ENCODE measurements at regions not wholly inside any gene's neighbourhood (a gene's known extent, or its start where the extent isn't known, plus 50 kb on each side); places are given as distances from the start of the nearest gene placed in this dataset.

DNA sequence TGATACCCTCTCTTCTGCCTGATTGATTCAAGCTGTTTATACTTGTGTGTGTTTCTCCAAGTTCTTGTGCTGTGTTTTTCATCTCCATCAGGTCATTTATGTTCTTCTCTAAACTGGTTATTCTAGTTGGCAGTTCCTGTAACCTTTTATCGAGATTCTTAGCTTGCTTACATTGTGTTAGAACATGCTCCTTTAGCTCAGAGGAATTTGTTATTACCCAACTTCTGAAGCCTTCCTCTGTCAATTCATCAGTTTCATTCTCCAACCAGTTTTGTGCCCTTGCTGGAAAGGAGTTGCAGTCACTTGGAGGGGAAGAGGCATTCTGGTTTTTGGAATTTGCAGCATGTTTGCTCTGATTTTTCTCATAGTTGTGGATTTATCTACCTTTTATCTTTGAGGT lies 126.2 kb upstream of the FTMT start:
- ATAC-seq (no peak), DNase-seq (no peak)
- intact Hi-C loops (cut with DNase I, micrococcal nuclease): no loop called here

DNA sequence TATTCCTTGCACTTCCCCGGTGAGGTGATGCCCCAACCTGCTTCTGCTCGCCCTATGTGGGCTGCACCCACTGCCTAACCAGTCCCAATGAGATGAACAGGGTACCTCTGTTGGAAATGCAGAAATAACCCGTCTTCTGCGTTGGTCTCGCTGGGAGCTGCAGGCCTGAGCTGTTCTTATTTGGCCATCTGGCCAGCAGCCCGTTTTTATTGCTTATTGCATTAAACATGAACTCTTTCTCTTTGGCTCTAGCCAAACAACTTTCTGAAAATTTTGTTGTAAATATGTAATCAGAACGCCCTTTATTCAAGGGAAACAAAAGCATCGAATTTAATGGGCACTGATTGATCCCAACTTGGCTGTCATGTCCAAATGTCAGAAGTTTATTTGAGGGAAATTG lies 124.7 kb upstream of the FTMT start:
- no peak for DNase-seq

DNA sequence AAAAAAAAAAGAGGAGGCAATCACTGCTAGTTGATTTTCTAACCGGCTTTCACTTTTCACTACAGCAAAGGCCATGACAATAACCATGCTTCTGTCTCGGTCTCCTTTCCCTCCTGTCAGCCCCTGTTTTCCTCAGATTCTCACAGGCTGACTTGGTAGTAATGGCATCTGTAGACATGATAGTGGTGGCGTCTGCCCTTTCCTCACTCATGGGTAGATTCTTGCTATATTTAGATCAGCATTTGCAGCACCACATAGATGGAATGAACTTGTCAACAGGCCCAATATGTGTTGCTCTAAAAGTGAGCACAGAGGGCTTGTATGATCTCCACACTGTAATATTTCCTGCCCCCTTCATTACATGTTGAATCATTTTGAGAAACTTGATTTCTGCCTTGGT lies 120.3 kb upstream of the FTMT start:
- ATAC-seq (no peak), DNase-seq (no peak)
- intact Hi-C loops (cut with DNase I, micrococcal nuclease): no loop called here

More for the DNA sequence above, 124.7 kb upstream of the FTMT start:
- no peak for ATAC-seq
- intact Hi-C loops (cut with DNase I, micrococcal nuclease): no loop called here

GRCh38 chr5:121735618-121736017 lies 116.1 kb upstream of the FTMT start:
- intact Hi-C loops (cut with DNase I, micrococcal nuclease): no loop called here
- ATAC-seq: peak; percentile 28
- no peak for DNase-seq

DNA sequence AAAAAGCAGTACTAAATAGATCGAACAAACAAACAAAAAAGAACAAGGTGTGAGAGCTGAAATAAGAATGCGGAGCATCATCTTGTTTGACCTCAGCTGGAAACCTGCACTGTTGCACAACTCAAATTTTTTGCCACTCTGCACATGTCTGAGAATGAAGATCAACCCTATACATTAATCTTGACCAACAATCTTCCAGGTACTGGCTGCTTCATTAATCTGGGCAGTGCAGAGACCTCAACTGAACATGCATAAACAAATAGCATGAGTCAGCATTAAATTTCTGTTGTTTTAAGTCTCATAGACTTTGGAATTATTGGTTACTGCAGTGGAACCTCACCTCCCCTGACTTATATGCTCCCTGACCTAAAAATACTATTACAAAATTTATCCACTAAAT lies 114.6 kb upstream of the FTMT start:
- ATAC-seq (no peak), DNase-seq (no peak)
- intact Hi-C loops (cut with DNase I, micrococcal nuclease): no loop called here

DNA sequence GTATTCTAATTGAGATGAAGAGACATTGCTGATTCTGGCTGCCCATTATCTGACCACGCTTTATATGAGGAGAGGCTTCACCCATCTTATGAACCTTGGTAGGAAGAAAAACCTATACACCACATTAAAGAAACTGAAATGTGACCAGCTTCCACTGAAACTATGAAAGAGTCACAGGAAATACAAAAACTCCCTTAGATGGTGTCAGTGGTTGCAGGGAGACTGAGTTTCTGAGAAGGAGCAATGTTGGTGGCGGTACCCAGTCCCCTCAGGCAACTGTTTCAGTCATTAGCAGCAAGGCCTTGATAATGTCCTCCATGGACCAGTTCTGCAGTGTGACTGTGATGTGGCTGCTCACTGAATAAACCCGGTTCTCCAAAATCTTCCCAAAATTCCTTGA lies 110.5 kb upstream of the FTMT start:
- DNase-seq: no peak
- intact Hi-C loops (cut with DNase I, micrococcal nuclease): no loop called here
- ATAC-seq: no peak

DNA sequence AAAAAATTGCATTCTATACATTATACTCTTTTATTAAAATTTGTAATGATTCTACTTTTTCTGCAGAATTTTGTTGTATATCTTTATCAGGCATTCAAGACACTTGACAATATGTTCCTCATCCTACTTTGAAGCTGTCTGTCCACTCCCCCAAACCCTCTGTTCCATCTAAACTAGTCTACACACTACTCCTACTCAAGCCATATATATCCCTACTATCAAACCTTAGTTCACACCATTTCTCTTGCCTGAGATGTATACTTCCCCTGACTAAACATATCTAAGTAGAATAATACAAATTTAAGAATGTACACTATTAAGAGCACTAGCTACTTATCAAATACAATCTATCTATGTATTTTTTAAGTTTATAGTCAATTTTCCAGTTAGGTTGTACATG lies 107.1 kb upstream of the FTMT start:
- no peak for DNase-seq
- no peak for ATAC-seq
- intact Hi-C loops (cut with DNase I, micrococcal nuclease): no loop called here

- ATAC-seq: no peak
- DNase-seq: no peak
- intact Hi-C loops (cut with DNase I, micrococcal nuclease): no loop called here
These were observed 106.3 kb upstream of the FTMT start for GRCh38 chr5:121745407-121745806.

DNA sequence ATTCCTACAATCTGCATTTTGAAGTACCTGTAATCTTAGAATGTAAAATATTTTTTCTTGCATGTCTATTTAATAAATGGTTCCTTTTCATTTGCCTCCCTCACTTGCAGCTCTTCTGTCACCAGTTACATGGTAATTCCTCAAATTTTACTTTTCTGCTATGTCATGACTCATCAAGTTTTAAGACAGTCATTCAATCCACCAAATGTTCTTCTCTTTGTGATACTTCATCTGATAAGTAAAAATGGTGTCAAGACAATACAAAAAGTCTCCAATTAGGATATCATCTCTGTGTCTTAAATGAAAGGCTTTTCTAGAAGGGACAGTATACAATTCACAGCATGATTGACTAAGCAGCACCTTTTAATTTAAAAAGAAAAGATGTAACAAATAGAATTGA lies 104.9 kb upstream of the FTMT start:
- intact Hi-C loops (cut with DNase I, micrococcal nuclease): no loop called here
- DNase-seq (no peak), ATAC-seq (no peak)

DNA sequence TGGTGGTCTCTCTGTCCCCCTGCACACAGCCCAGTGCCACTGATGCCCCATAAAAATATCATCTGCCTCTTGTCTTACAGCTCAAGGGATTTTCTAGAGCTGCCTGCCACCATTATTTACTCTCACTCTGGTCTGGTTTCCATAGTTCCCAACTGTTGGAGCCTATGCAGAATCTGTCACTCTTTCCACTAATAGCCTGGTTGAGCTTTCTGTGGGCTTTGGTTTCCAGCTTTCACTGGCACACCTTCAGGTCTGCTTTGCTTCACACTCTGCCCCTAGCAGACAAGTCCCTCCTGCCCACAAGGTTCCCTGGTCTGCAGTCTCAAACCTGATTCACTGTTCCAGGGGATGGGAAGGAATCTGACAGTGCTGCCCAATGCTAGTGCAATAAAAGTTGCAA lies 103.0 kb upstream of the FTMT start:
- intact Hi-C loops (cut with DNase I, micrococcal nuclease): no loop called here
- ATAC-seq (no peak), DNase-seq (no peak)

- no peak for DNase-seq
- no peak for ATAC-seq
These were observed 99.5 kb upstream of the FTMT start for GRCh38 chr5:121752149-121752548.

DNA sequence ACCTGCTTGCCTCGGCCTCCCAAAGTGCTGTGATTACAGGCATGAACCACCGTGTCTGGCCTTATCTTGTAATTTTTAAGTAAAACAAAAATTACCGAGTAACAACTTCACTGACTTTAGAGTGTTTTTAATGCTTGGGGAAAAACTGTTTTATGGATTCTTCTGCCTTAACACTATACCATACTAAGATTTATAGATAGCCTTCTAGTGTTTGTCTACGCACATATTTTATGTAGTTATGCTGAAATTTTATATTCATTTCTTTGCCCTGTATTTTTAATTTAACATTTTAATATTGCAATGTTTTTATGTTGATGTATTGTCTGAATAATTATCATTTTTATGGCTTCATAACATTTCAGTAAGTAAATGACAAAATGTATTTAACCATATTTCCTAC lies 96.4 kb upstream of the FTMT start:
- no peak for DNase-seq
- intact Hi-C loops (cut with DNase I, micrococcal nuclease): no loop called here
- no peak for ATAC-seq

More at GRCh38 chr5:121752149-121752548, 99.5 kb upstream of the FTMT start:
- intact Hi-C loops (cut with DNase I, micrococcal nuclease): no loop called here

GRCh38 chr5:121757753-121758152 lies 93.9 kb upstream of the FTMT start:
- intact Hi-C loops (cut with DNase I, micrococcal nuclease): no loop called here
- ATAC-seq: no peak
- no peak for DNase-seq

- no peak for DNase-seq
- intact Hi-C loops (cut with DNase I, micrococcal nuclease): no loop called here
- no peak for ATAC-seq
These were observed 93.1 kb upstream of the FTMT start for GRCh38 chr5:121758615-121759014.

DNA sequence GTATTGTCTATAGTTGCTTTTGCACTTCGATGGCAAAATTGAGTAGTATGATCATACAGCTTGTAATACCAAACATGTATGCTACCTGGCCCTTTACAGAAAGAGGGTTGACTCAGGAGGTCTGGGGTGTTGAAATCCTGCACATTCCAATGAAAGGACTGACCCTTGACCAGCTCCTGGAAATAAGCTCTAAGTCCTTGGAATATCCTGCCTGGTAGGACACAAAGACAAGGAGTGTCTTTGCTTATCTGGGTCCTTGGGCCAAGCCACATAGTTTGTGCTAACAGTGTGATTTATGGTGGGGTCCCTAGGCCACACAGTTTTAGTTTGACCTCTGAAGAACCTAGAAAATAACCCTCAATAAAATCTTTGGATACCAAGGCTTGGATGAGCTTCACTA lies 89.3 kb upstream of the FTMT start:
- DNase-seq (no peak), ATAC-seq (no peak)
- intact Hi-C loops (cut with DNase I, micrococcal nuclease): no loop called here

DNA sequence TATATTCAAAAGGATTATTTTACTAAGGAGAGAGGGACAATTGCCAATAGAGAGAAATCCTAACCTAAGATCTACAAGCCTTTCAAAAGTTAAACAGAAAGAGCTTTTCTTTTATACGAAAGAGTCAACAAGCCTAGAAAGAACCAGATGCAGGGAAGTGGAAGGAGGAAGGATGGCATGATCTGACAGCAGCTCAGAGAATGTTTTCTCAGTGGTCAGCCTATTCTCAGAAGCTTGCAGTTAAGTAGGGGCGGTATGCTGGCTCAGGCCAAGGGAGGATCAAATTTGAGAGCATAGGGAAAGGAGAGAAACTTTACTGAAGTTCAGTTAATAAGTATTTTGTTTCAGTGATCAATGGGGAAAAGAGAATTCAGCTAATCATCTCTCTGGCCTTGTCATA lies 88.0 kb upstream of the FTMT start:
- intact Hi-C loops (cut with DNase I, micrococcal nuclease): no loop called here
- DNase-seq: no peak
- ATAC-seq: no peak

DNA sequence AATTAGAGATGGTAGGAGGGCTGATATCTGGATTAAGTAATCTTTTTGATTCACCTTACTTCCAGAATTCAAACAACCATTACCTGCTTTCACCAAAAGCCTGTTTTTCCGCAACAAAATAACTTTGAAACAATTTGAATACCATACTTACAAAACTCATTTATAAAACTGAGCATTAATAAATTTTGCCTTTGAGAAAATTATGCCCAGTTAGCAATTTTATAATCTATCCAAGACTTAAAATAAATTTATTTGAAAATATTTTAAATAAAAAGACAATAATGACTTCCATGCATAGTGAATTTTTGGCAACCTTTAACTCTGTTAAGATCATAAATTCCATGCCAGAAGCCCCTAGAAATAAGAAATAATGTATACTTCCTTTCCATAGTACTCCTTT lies 71.3 kb upstream of the FTMT start:
- DNase-seq (no peak), ATAC-seq (no peak)
- intact Hi-C loops (cut with DNase I, micrococcal nuclease): no loop called here

DNA sequence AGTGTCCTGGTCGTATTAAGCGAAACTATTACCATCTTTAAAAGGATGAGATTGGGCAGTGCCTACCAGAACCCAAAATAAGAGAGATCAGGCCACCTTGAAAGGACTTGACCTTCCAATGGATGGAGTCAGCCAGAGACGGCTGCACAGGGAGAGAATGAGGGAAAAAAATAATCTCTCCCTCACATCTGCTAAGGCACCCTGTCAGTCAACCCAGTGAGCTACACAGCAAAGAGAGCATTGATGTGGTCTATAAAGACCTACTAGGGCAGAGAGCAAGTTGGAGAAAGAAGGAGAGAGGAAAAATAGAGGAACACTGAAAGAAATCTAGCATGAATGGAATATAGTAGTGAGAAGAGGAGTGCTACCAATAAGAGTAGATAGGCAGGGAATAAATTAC lies 68.0 kb upstream of the FTMT start:
- DNase-seq: no peak
- intact Hi-C loops (cut with DNase I, micrococcal nuclease): no loop called here
- no peak for ATAC-seq

GRCh38 chr5:121793791-121794190 lies 57.9 kb upstream of the FTMT start:
- ATAC-seq (no peak), DNase-seq (no peak)
- intact Hi-C loops (cut with DNase I, micrococcal nuclease): no loop called here

DNA sequence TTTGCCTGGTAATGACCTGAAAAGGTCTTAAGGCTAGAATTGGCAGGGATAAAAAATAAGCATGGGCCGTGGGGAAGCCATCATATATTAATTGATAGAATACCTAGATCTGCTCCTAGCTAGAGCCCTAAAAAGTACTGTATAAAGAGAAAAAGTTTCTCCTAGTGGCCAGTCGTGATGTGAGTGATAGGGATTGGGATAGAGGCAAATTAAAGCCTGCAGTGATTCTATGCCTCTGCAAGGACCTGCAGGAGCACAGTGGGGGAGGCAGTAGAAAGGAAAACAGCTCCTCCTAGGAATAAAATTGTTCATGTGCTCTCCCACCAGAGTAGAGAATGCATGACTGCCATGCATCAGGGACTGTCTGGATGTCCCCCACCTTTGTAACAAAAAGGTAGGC lies 56.2 kb upstream of the FTMT start:
- no peak for DNase-seq
- intact Hi-C loops (cut with DNase I, micrococcal nuclease): no loop called here

DNA sequence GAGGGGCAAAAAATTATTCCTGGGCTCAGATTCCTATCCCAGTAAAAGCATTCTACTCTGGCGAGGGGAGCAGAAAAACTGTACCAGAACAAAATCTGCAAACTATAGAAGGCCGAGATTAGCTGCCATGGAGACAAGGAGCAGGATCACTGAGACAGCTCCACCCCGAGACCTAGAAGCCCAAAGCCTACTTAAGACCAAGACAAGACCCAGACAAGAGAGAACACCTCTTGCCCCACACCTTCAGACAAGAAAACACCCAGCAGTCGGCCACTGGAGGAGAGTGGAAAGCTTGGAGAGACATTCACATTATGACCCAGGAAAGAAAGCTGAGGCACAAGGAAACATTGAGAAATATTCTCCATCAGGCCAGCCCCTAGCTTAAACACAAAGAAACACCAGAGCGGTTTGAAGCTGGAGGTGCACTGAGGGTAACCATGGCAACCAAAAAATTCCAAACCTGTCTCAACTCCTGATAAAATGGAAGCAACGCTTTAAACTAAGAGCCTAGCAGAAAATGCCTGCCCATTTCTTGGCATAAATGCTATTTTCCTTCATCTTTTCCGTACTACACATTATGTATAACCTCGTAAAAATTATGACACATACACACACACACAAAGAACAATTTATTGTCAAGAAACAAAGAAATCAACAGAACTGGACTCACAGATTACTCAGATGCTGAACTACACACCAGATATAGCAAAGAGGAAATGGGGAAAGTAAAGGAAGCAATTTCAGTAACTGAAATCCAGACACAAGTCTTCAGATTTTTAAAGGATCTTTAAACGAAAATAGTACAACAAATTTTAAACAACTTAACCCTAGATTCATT lies 53.8 kb upstream of the FTMT start:
- intact Hi-C loops (cut with DNase I, micrococcal nuclease): no loop called here
- DNase-seq (no peak), ATAC-seq (no peak)

More for the DNA sequence above, 56.2 kb upstream of the FTMT start:
- no peak for ATAC-seq
